ENCODE measurements at regions not wholly inside any gene's neighbourhood (a gene's known extent, or its start where the extent isn't known, plus 50 kb on each side); places are given as distances from the start of the nearest gene placed in this dataset.

- Histone ChIP-seq H3K9ac (ENCODE audit: low read depth in 1 of 2, low read length in 2 of 2) (no peak overlapping the region), H3K36me3 (ENCODE audit: control insufficient read depth in 4 of 4, insufficient read depth in 3 of 4, low read depth in 1 of 4, low read length in 3 of 4) (no peaks in the 10 kb centered on the region), H3K4me3 (ENCODE audit: low read depth in 1 of 3, low read length in 3 of 3) (no peak overlapping the region), H3K9me3 (ENCODE audit: control insufficient read depth in 4 of 4, low read length in 3 of 4) (no peaks in the 10 kb centered on the region), H3K27ac (ENCODE audit: low read depth in 1 of 2, low read length in 2 of 2) (no peak overlapping the region), H3K27me3 (ENCODE audit: control insufficient read depth in 4 of 4, insufficient read depth in 4 of 4, low read length in 3 of 4) (no peaks in the 10 kb centered on the region), H3K4me1 (ENCODE audit: control insufficient read depth in 4 of 4, insufficient read depth in 4 of 4, low read length in 3 of 4) (peaks cover 0 to 12% (median 4%) of the 10 kb centered on the region in 4 donors)
- TF ChIP-seq HNF4G (IDR thresholded peaks at IDR 0.05), result no peak
- TF ChIP-seq TAF1 (conservative IDR thresholded peaks at IDR 0.05), result no peak
- no peak for TF ChIP-seq RXRA (IDR thresholded peaks at IDR 0.05)
- TF ChIP-seq NR2F2 (IDR thresholded peaks at IDR 0.05), result no peak
- no peak for TF ChIP-seq MAX (IDR thresholded peaks at IDR 0.05)
- no peak for TF ChIP-seq REST (IDR thresholded peaks at IDR 0.05)
- TF ChIP-seq CTCF (IDR thresholded peaks at IDR 0.05; ENCODE audit: low read depth, low read length, missing input control), result no peak
- no peak for TF ChIP-seq ZBTB33 (IDR thresholded peaks at IDR 0.05)
- TF ChIP-seq HNF4A (conservative IDR thresholded peaks at IDR 0.05), result no peak
- 88% methylated on average over 1 of the region's 1 CpG for WGBS
- DNase-seq (ENCODE audit: low spot score), result no peak
Measured at GRCh38 chr4:14874990-14875389, 127.3 kb upstream of the CPEB2 start.

- 70% methylated on average over 6 of the region's 6 CpGs for WGBS
- Histone ChIP-seq H3K9ac (ENCODE audit: low read depth in 1 of 2, low read length in 2 of 2) (no peak overlapping the region), H3K4me3 (ENCODE audit: low read depth in 1 of 3, low read length in 3 of 3) (no peak overlapping the region), H3K36me3 (ENCODE audit: control insufficient read depth in 4 of 4, insufficient read depth in 3 of 4, low read depth in 1 of 4, low read length in 3 of 4) (no peaks in the 10 kb centered on the region), H3K9me3 (ENCODE audit: control insufficient read depth in 4 of 4, low read length in 3 of 4) (no peaks in the 10 kb centered on the region), H3K27me3 (ENCODE audit: control insufficient read depth in 4 of 4, insufficient read depth in 4 of 4, low read length in 3 of 4) (no peaks in the 10 kb centered on the region), H3K4me1 (ENCODE audit: control insufficient read depth in 4 of 4, insufficient read depth in 4 of 4, low read length in 3 of 4) (peaks cover 0 to 12% (median 4%) of the 10 kb centered on the region in 4 donors), H3K27ac (ENCODE audit: low read depth in 1 of 2, low read length in 2 of 2) (no peak overlapping the region)
- TF ChIP-seq EGR1 (IDR thresholded peaks at IDR 0.05; ENCODE audit: low read depth in 2 of 2) (peak in 1 of 2 donors; percentile 51), JUND (IDR thresholded peaks at IDR 0.05) (no peak), GABPA (IDR thresholded peaks at IDR 0.05 in 1 of 2, conservative IDR thresholded peaks at IDR 0.05 in 1 of 2) (no peak), REST (IDR thresholded peaks at IDR 0.05) (no peak), FOXA1 (IDR thresholded peaks at IDR 0.05) (no peak), MAX (IDR thresholded peaks at IDR 0.05) (no peak), HNF4A (conservative IDR thresholded peaks at IDR 0.05) (no peak)
- DNase-seq (ENCODE audit: low spot score), result no peak
Measured at GRCh38 chr4:14877246-14878225, 124.7 kb upstream of the CPEB2 start.

All from liver (tissue), 8 donors.